ENCODE measurements at regions not wholly inside any gene's neighbourhood (a gene's known extent, or its start where the extent isn't known, plus 50 kb on each side); places are given as distances from the start of the nearest gene placed in this dataset.

GRCh38 chr6:119880840-119881239 is 531.3 kb upstream of the MAN1A1 start:
- TF ChIP-seq CTCF (conservative IDR thresholded peaks at IDR 0.05), result no peak
- no peak for TF ChIP-seq ZFX (IDR thresholded peaks at IDR 0.05)

Measured in C4-2B (cell line).